ENCODE measurements at regions not wholly inside any gene's neighbourhood (a gene's known extent, or its start where the extent isn't known, plus 50 kb on each side); places are given as distances from the start of the nearest gene placed in this dataset.

DNA sequence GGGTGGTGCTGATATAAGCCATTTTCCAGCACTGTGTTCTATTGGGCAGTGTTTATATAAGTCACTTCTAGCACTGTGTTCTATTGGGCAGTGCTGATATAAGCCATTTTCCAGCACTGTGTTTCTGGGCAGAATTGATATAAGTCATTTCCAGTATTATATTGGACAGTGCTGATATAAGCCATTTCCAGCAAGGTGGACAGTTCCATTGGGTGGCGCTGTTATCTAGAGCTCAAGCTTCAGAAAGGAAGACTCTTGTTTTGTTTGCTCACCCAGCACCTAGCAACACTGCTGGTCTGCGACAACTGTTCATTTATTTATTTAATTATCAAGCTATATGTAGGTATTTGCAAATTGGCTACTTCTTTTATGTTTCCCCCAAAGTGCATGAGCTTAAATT is 690.3 kb downstream of the AACS start (continued):
- TF ChIP-seq KAT7 (CRISPR knock-in tag; IDR thresholded peaks at IDR 0.05; ENCODE audit: borderline replicate concordance): no peak
- no peak for TF ChIP-seq TP53 (CRISPR knock-in tag; IDR thresholded peaks at IDR 0.05)
- no peak for TF ChIP-seq GRHL2 (CRISPR knock-in tag; IDR thresholded peaks at IDR 0.05; ENCODE audit: insufficient replicate concordance, severe bottlenecking)

DNA sequence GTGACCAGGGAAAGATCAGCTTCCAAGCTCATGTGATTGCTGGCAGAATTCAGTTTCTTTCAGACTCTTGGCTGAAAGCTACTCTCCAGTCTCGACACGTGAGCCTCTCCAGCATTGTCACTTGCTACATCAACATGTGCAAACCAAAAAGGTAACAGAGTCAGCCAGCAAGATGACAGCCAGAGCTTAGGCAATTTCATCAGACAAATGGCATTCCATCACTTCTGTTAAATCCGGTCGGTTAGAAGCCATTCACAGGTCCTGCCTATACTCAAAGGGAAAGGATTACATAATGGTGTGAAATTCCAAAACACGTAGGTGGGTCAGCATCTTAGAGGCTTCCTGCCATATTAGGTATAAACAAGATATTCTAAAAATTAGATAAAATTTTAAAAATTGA is 700.9 kb downstream of the AACS start:
- DNase-seq (ENCODE audit: low spot score) (no peak), ATAC-seq (no peak)
- Mint-ChIP-seq H3K9me3 (peaks cover 73% of the 10 kb centered on the region), H3K36me3 (peaks cover 65% of the 10 kb centered on the region), H3K4me3 (no peak overlapping the region), H3K4me1 (no peaks in the 10 kb centered on the region), H3K27me3 (ENCODE audit: low read depth) (peaks cover 10% of the 10 kb centered on the region; the same call in 1 of the 2 replicates), H3K27ac (no peak overlapping the region)
- ChIA-PET POLR2A (no interaction called here), CTCF (no interaction called here)
- TF ChIP-seq, protein P1, sequence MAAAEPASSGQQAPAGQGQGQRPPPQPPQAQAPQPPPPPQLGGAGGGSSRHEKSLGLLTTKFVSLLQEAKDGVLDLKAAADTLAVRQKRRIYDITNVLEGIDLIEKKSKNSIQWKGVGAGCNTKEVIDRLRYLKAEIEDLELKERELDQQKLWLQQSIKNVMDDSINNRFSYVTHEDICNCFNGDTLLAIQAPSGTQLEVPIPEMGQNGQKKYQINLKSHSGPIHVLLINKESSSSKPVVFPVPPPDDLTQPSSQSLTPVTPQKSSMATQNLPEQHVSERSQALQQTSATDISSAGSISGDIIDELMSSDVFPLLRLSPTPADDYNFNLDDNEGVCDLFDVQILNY (CRISPR knock-in tag; IDR thresholded peaks at IDR 0.05): no peak
- TF ChIP-seq TEAD4 (CRISPR knock-in tag; IDR thresholded peaks at IDR 0.05) (no peak), ETV6 (CRISPR knock-in tag; IDR thresholded peaks at IDR 0.05) (no peak), GABPB1 (CRISPR knock-in tag; IDR thresholded peaks at IDR 0.05) (no peak), CREM (CRISPR knock-in tag; IDR thresholded peaks at IDR 0.05) (no peak), KAT7 (CRISPR knock-in tag; IDR thresholded peaks at IDR 0.05; ENCODE audit: borderline replicate concordance) (no peak), JUN (CRISPR knock-in tag; IDR thresholded peaks at IDR 0.05) (no peak)
- TF ChIP-seq, protein P2, sequence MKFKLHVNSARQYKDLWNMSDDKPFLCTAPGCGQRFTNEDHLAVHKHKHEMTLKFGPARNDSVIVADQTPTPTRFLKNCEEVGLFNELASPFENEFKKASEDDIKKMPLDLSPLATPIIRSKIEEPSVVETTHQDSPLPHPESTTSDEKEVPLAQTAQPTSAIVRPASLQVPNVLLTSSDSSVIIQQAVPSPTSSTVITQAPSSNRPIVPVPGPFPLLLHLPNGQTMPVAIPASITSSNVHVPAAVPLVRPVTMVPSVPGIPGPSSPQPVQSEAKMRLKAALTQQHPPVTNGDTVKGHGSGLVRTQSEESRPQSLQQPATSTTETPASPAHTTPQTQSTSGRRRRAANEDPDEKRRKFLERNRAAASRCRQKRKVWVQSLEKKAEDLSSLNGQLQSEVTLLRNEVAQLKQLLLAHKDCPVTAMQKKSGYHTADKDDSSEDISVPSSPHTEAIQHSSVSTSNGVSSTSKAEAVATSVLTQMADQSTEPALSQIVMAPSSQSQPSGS (CRISPR knock-in tag; IDR thresholded peaks at IDR 0.05; ENCODE audit: borderline replicate concordance, low read depth): no peak
- TF ChIP-seq, protein P3, sequence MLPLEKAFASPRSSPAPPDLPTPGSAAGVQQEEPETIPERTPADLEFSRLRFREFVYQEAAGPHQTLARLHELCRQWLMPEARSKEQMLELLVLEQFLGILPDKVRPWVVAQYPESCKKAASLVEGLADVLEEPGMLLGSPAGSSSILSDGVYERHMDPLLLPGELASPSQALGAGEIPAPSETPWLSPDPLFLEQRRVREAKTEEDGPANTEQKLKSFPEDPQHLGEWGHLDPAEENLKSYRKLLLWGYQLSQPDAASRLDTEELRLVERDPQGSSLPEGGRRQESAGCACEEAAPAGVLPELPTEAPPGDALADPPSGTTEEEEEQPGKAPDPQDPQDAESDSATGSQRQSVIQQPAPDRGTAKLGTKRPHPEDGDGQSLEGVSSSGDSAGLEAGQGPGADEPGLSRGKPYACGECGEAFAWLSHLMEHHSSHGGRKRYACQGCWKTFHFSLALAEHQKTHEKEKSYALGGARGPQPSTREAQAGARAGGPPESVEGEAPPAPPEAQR (CRISPR knock-in tag; IDR thresholded peaks at IDR 0.05): no peak
- TF ChIP-seq, protein P4, sequence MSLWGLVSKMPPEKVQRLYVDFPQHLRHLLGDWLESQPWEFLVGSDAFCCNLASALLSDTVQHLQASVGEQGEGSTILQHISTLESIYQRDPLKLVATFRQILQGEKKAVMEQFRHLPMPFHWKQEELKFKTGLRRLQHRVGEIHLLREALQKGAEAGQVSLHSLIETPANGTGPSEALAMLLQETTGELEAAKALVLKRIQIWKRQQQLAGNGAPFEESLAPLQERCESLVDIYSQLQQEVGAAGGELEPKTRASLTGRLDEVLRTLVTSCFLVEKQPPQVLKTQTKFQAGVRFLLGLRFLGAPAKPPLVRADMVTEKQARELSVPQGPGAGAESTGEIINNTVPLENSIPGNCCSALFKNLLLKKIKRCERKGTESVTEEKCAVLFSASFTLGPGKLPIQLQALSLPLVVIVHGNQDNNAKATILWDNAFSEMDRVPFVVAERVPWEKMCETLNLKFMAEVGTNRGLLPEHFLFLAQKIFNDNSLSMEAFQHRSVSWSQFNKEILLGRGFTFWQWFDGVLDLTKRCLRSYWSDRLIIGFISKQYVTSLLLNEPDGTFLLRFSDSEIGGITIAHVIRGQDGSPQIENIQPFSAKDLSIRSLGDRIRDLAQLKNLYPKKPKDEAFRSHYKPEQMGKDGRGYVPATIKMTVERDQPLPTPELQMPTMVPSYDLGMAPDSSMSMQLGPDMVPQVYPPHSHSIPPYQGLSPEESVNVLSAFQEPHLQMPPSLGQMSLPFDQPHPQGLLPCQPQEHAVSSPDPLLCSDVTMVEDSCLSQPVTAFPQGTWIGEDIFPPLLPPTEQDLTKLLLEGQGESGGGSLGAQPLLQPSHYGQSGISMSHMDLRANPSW (CRISPR knock-in tag; conservative IDR thresholded peaks at IDR 0.05; ENCODE audit: low read depth): no peak
- TF ChIP-seq, protein P5, sequence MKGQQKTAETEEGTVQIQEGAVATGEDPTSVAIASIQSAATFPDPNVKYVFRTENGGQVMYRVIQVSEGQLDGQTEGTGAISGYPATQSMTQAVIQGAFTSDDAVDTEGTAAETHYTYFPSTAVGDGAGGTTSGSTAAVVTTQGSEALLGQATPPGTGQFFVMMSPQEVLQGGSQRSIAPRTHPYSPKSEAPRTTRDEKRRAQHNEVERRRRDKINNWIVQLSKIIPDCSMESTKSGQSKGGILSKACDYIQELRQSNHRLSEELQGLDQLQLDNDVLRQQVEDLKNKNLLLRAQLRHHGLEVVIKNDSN (CRISPR knock-in tag; IDR thresholded peaks at IDR 0.05): no peak

DNA sequence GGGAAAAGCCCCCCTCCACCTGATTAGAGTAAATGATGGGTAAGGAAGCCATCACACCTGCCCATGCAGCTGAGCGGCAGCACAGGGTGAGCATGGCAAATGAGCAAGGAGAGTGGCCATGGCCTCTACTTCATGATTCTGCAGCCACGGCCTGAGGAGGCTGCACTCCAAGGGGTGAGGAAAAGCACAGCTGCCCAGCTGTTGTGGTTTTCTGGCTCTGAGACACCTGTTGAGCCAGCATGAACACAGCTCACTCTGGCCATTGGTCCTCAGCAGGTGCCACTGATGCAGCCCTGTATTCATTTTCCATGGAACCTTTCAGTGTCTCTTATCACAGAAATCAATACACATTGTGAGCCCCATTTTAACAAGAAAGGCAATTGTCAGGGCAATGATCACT is 707.2 kb downstream of the AACS start:
- H3K27ac Mint-ChIP-seq: no peak overlapping the region
- H3K4me1 Mint-ChIP-seq: no peaks in the 10 kb centered on the region
- TF ChIP-seq, protein P6, sequence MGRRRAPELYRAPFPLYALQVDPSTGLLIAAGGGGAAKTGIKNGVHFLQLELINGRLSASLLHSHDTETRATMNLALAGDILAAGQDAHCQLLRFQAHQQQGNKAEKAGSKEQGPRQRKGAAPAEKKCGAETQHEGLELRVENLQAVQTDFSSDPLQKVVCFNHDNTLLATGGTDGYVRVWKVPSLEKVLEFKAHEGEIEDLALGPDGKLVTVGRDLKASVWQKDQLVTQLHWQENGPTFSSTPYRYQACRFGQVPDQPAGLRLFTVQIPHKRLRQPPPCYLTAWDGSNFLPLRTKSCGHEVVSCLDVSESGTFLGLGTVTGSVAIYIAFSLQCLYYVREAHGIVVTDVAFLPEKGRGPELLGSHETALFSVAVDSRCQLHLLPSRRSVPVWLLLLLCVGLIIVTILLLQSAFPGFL (CRISPR knock-in tag; IDR thresholded peaks at IDR 0.05; ENCODE audit: borderline replicate concordance): no peak
- TF ChIP-seq ZNF232 (CRISPR knock-in tag; IDR thresholded peaks at IDR 0.05) (no peak), RORB (CRISPR knock-in tag; IDR thresholded peaks at IDR 0.05) (no peak), HMGA2 (CRISPR knock-in tag; IDR thresholded peaks at IDR 0.05) (no peak)
- ChIA-PET POLR2A (no interaction called here), CTCF (interaction anchor here (0.6 to 1.0 kb wide), 2 partner anchors 589 to 607 kb away, joined by 3 to 5 read pairs; no protein-coding TSS in a partner anchor)
- H3K36me3 Mint-ChIP-seq: peaks cover 61% of the 10 kb centered on the region
- DNase-seq (ENCODE audit: low spot score) (no peak), ATAC-seq (no peak)
- peaks cover 17% of the 10 kb centered on the region for H3K27me3 Mint-ChIP-seq (ENCODE audit: low read depth)
- peaks cover 78% of the 10 kb centered on the region for H3K9me3 Mint-ChIP-seq
- H3K4me3 Mint-ChIP-seq: no peak overlapping the region
